ENCODE measurements at regions not wholly inside any gene's neighbourhood (a gene's known extent, or its start where the extent isn't known, plus 50 kb on each side); places are given as distances from the start of the nearest gene placed in this dataset.

GRCh38 chr14:44154446-44154845 is 352.6 kb downstream of the FSCB start:
- TF ChIP-seq CTCF (IDR thresholded peaks at IDR 0.05 in 4 of 5, conservative IDR thresholded peaks at IDR 0.05 in 1 of 5): no peak
- no peak for TF ChIP-seq POLR2A (IDR thresholded peaks at IDR 0.05)

Measured in gastrocnemius medialis (tissue), 4 donors.